Common myeloid progenitor, CD34-positive (primary cell): ENCODE measurements at regions not wholly inside any gene's neighbourhood (a gene's known extent, or its start where the extent isn't known, plus 50 kb on each side); places are given as distances from the start of the nearest gene placed in this dataset.

Experiments
- CTCF ChIA-PET: fragments of 350-600 bp; sonication (Branson Sonifier 250); formaldehyde crosslinking; loops from one replicate; lab custom pipeline; 2021; ENCODE audit warnings: antibody characterized with exemption; lab: Charles Lee
- POLR2A ChIA-PET: fragments of 350-600 bp; sonication (Branson Sonifier 250); formaldehyde crosslinking; loops from one replicate; lab custom pipeline; 2021; ENCODE audit warnings: antibody characterized with exemption; lab: Charles Lee
- DNase-seq, 3 donors: peaks; one replicate each; pipeline versions ENCODE4 v3.0.0 to v3.0.0-alpha.2; 2013
- H3K27ac ChIP-seq, 2 experiments: 1 replicate in 1 of 2; 2 replicates in 1 of 2; pipeline ENCODE4 v1.7.0; 2013; ENCODE audit warnings: inconsistent platforms in 2 of 2, low read length in 2 of 2, mild to moderate bottlenecking in 2 of 2, low read depth in 1 of 2, moderate library complexity in 1 of 2; ENCODE audit not compliant: severe bottlenecking in 2 of 2, insufficient read depth in 1 of 2, poor library complexity in 1 of 2
- H3K27me3 ChIP-seq, 5 experiments: replicated peaks in 2 of 5; 1 replicate in 3 of 5; 2 replicates in 2 of 5; pipeline versions ENCODE4 v1.6.1 to v1.7.0; 2013; ENCODE audit warnings: low read length in 4 of 5, mild to moderate bottlenecking in 2 of 5, moderate library complexity in 2 of 5, inconsistent platforms in 1 of 5; ENCODE audit not compliant: insufficient read depth in 5 of 5, control insufficient read depth in 4 of 5
- H3K36me3 ChIP-seq, 4 experiments: 1 replicate in 2 of 4; 2 replicates in 2 of 4; pipeline versions ENCODE4 v1.6.1 to v1.7.0; 2013; ENCODE audit warnings: low read length in 3 of 4, control low read depth in 1 of 4, mild to moderate bottlenecking in 1 of 4; ENCODE audit not compliant: control insufficient read depth in 4 of 4, insufficient read depth in 4 of 4
- H3K4me1 ChIP-seq, 4 experiments: 1 replicate in 3 of 4; 2 replicates in 1 of 4; pipeline versions ENCODE4 v1.6.1 to v1.7.1; 2013; ENCODE audit warnings: low read length in 3 of 4, mild to moderate bottlenecking in 3 of 4, control low read depth in 1 of 4, inconsistent platforms in 1 of 4, moderate library complexity in 1 of 4; ENCODE audit not compliant: control insufficient read depth in 4 of 4, insufficient read depth in 4 of 4; ENCODE audit errors: control extremely low read depth in 1 of 4
- H3K4me3 ChIP-seq, 7 experiments: 1 replicate in 4 of 7; 2 replicates in 3 of 7; pipeline versions ENCODE4 v1.5.1 to v1.7.0; 2013; ENCODE audit warnings: mild to moderate bottlenecking in 7 of 7, low read length in 6 of 7, moderate library complexity in 6 of 7, inconsistent platforms in 2 of 7, low read depth in 2 of 7, control low read depth in 1 of 7; ENCODE audit not compliant: insufficient read depth in 4 of 7, control insufficient read depth in 1 of 7; ENCODE audit errors: extremely low read depth in 1 of 7
- H3K9me3 ChIP-seq, 5 experiments: 1 replicate in 4 of 5; 2 replicates in 1 of 5; pipeline versions ENCODE4 v1.6.1 to v1.7.1; 2013; ENCODE audit warnings: low read length in 4 of 5, mild to moderate bottlenecking in 2 of 5, inconsistent platforms in 1 of 5, low read depth in 1 of 5, moderate library complexity in 1 of 5; ENCODE audit not compliant: control insufficient read depth in 4 of 5, insufficient read depth in 2 of 5; ENCODE audit errors: control extremely low read depth in 1 of 5
- WGBS: methylation state at CpG from one replicate; pipeline ENCODE4 v1.1.5; 2013; ENCODE audit not compliant: insufficient coverage; 5-methylcytosine and 5-hydroxymethylcytosine counted together

DNA sequence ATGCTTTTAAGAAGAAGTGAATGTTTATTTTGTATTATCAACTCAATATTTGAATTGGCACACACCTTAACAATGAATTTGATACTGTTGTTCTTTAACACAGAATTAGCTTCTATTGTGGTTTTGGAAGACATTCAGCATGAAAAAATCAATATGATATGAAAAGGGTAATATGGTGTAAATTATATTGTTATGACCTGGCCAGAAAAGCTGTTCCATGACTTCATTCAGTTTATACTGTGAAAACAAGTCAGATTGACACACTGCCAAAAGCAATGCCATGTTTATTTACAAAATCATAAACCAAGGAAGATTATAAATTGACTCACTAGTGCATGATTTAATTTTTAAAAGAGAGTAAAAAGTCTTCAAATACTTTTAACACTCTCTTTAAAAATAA, 851.4 kb upstream of the SEL1L start:
- no peak overlapping the region for H3K4me3 ChIP-seq
- POLR2A ChIA-PET = no interaction called here

DNA sequence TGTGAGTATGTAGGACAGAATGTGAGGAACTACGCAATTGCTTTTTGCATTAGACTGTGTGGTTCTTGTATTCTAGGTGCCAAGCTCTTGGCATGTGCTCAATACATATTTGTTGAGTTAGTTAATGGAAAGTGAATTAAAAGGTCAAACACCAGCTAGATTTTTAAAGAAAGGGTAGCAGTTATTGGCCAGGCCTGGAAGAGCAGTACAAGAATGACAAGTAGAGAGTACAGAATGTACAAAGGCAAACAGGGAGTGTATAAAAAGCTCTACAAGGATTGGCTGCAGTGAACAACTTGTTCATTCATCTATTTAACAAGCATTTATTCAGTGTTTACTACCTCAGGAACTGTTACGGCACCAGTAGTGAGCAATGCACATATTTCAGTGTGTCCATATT, 854.0 kb upstream of the SEL1L start:
- Histone ChIP-seq H3K27me3 (no peaks in the 10 kb centered on the region), H3K27ac (no peak overlapping the region), H3K4me1 (no peaks in the 10 kb centered on the region), H3K9me3 (no peaks in the 10 kb centered on the region), H3K36me3 (no peaks in the 10 kb centered on the region), H3K4me3 (no peak overlapping the region)
- WGBS = 100% methylated on average over 2 of the region's 2 CpGs
- POLR2A ChIA-PET = no interaction called here
- no peak for DNase-seq
- CTCF ChIA-PET = no interaction called here

More for the DNA sequence above, 851.4 kb upstream of the SEL1L start:
- H3K27ac ChIP-seq = no peak overlapping the region
- H3K27me3 ChIP-seq = no peaks in the 10 kb centered on the region
- CTCF ChIA-PET = no interaction called here
- no peaks in the 10 kb centered on the region for H3K36me3 ChIP-seq
- no peaks in the 10 kb centered on the region for H3K4me1 ChIP-seq
- DNase-seq = no peak
- H3K9me3 ChIP-seq = peaks cover 0 to 3% (median 0%) of the 10 kb centered on the region in 5 experiments

DNA sequence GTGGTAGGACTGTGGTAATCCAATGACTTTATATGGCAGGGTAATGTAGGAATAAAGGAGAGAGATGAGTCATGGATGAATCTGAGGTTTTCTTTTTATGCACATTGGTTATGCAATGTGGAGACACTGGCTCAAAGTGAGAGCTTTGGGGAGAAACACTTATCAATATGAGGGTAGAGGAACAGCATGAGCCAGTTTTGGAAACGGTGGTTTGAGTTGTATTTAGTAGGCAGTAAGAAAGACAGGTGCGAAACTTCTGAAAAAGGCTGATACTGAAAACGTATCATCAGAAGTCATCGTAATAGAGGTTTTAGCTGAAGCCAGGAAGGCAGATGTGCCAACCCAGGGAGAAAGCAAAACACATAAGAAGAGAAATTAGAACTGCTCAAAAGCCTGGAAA, 854.8 kb upstream of the SEL1L start:
- Histone ChIP-seq H3K36me3 (no peaks in the 10 kb centered on the region), H3K27me3 (no peaks in the 10 kb centered on the region), H3K9me3 (no peaks in the 10 kb centered on the region), H3K4me1 (no peaks in the 10 kb centered on the region), H3K27ac (no peak overlapping the region), H3K4me3 (no peak overlapping the region)
- ChIA-PET CTCF (no interaction called here), POLR2A (no interaction called here)
- DNase-seq = no peak
- WGBS = 69% methylated on average over 4 of the region's 4 CpGs

DNA sequence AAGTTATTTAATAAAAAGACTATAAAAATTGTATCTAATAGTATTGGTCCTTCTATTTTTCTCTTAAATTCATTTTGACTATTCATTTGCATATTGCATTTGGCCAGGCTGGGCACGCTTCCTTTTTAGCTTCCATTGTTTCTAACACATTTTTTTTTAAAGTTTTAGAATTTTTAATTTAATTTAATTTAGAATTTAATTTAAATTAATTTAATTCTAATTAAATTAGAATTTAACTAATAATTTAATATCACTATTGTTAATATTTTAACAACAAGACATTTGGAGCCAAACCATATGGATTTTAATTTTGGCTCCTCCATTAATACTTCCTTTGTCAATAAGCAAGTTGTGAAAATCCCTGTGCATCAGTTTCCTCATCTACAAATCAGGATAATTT, 856.9 kb upstream of the SEL1L start:
- ChIA-PET CTCF (no interaction called here), POLR2A (no interaction called here)
- H3K27me3 ChIP-seq = no peaks in the 10 kb centered on the region
- no peaks in the 10 kb centered on the region for H3K9me3 ChIP-seq
- no peak overlapping the region for H3K27ac ChIP-seq
- H3K4me1 ChIP-seq = no peaks in the 10 kb centered on the region
- WGBS = no CpG with 5 or more reads among the region's 1 CpG
- no peak overlapping the region for H3K4me3 ChIP-seq
- DNase-seq = no peak
- no peaks in the 10 kb centered on the region for H3K36me3 ChIP-seq

DNA sequence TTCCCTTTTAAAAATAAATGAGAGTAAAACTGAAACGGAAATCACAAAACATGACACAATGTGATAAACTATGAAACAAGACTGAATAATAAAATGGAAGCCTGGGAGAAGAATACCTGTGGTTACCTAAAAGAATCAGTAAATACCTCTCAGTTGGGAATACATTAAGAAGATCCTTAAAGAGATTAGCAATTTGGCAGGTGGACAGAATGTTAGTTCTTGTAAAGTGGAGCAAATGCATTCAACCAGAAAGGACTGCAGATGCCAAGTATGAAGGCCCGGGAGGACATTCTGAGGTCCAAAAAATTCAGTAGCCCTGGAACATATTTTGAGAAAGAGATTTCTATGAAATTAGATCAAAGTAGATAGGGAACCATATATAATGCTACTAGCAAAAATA, 861.3 kb upstream of the SEL1L start:
- WGBS = 83% methylated on average over 1 of the region's 2 CpGs
- Histone ChIP-seq H3K9me3 (no peaks in the 10 kb centered on the region), H3K4me1 (no peaks in the 10 kb centered on the region), H3K27ac (no peak overlapping the region), H3K36me3 (no peaks in the 10 kb centered on the region), H3K4me3 (no peak overlapping the region), H3K27me3 (peaks cover 0 to 2% (median 0%) of the 10 kb centered on the region in 5 experiments)
- ChIA-PET CTCF (no interaction called here), POLR2A (no interaction called here)
- no peak for DNase-seq

DNA sequence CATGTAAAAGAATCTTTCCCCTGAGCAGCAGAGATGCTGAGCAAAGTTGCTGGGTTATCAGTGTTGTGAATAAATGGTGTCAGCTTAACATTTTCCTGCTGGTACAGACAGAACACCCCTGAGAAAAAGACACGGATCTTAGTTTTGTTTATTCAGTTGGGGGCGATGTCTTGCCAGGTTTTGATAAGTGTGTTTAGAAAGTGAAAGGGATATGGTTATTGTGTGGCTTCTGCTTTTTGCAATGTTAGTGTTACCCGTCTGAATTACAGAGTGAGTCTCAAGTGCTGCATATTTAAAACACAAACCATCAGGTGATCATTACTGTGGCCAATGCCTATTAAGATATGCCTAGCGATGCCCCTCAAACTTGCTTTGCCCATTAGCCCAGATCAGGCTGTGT, 864.6 kb upstream of the SEL1L start:
- CTCF ChIA-PET = no interaction called here
- Histone ChIP-seq H3K4me3 (no peak overlapping the region), H3K27me3 (peaks cover 0 to 2% (median 0%) of the 10 kb centered on the region in 5 experiments), H3K4me1 (no peaks in the 10 kb centered on the region), H3K9me3 (no peaks in the 10 kb centered on the region), H3K27ac (no peak overlapping the region), H3K36me3 (no peaks in the 10 kb centered on the region)
- POLR2A ChIA-PET = no interaction called here
- DNase-seq = no peak
- 40% methylated on average over 3 of the region's 4 CpGs for WGBS

DNA sequence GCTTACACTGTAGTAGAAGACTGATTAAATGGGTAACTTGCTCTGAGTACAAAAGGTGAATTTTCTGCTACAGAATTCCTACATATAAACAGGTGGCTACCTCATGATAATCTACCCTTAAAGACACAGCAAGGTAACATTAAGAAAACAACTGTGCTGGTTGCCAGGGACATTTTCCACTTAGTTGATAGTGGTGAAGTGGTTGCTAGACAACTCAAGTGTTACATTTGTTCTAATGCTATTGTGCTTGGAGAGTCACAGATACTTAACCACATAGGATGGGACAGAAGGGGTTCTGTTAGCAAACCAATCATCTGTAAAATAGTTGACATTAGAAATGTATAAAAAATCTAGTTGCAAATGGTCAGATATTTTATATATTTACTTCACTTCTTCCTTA, 870.3 kb upstream of the SEL1L start:
- no peaks in the 10 kb centered on the region for H3K9me3 ChIP-seq
- no peak overlapping the region for H3K4me3 ChIP-seq
- H3K36me3 ChIP-seq = no peaks in the 10 kb centered on the region
- no peak for DNase-seq
- ChIA-PET POLR2A (no interaction called here), CTCF (no interaction called here)
- peaks cover 0 to 2% (median 0%) of the 10 kb centered on the region in 5 experiments for H3K27me3 ChIP-seq
- H3K4me1 ChIP-seq = no peaks in the 10 kb centered on the region
- H3K27ac ChIP-seq = no peak overlapping the region
